SH-SY5Y (cell line): ENCODE measurements at regions not wholly inside any gene's neighbourhood (a gene's known extent, or its start where the extent isn't known, plus 50 kb on each side); places are given as distances from the start of the nearest gene placed in this dataset.

Source experiments
- GATA2 ChIP-seq: IDR thresholded peaks from 2 replicates; pipeline ENCODE4 v1.6.1; 2011; ENCODE audit warnings: mild to moderate bottlenecking, low read depth, low read length
- GATA3 ChIP-seq: IDR thresholded peaks from 2 replicates; pipeline ENCODE4 v1.6.1; 2011; ENCODE audit warnings: low read depth, mild to moderate bottlenecking, low read length, moderate library complexity

DNA sequence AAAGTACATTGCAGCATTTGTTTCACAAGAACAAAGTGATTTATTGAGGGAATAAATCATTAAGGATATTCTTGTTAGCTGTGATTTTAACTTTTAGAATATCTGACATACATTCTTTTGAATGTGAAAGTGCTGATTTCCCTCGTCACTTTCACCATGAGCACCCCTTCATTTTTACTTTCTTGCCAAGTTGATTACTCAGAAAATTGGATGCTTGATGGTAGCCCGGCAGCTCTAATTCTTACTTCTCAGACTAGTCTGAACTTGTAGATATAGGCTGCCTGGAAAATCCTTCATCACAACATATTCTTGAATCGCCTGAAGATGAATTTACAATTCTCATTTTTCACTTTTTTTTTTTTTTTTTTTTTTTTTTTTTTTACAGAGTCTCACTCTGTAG is 147.1 kb upstream of the SMLR1 start:
- TF ChIP-seq GATA2 (no peak), GATA3 (no peak)
